SK-N-SH treated with all-trans-retinoic acid at 6 μM for 48 hours (cell line): ENCODE measurements at regions not wholly inside any gene's neighbourhood (a gene's known extent, or its start where the extent isn't known, plus 50 kb on each side); places are given as distances from the start of the nearest gene placed in this dataset.

Source experiments
- ATAC-seq: fragments of 200-7000 bp; cut with Tn5 transposase; 3 replicates; pipeline ENCODE4 v1.9.1; 2020; ENCODE audit warnings: mild to moderate bottlenecking, moderate library complexity
- ARNTL ChIP-seq: fragments of 450-650 bp; formaldehyde crosslinking; IDR thresholded peaks from 2 replicates; pipeline ENCODE4 v1.5.0; 2020; ENCODE audit warnings: low read depth, mild to moderate bottlenecking, moderate library complexity, borderline replicate concordance
- BACH2 ChIP-seq: fragments of 250-450 bp; sonication (Bioruptor Pico); IDR thresholded peaks from 2 replicates; pipeline ENCODE4 v1.9.0; 2021; ENCODE audit warnings: mild to moderate bottlenecking, borderline replicate concordance
- CREB5 ChIP-seq: fragments of 250-450 bp; sonication (Bioruptor Pico); IDR thresholded peaks from 2 replicates; pipeline ENCODE4 v1.5.1; 2020; ENCODE audit warnings: low read depth, mild to moderate bottlenecking, moderate library complexity
- CSRNP3 ChIP-seq: fragments of 250-450 bp; sonication (Bioruptor Pico); IDR thresholded peaks from 2 replicates; pipeline ENCODE4 v1.5.1; 2021; ENCODE audit warnings: mild to moderate bottlenecking, moderate library complexity
- ESRRG ChIP-seq: fragments of 250-450 bp; sonication (Bioruptor Pico); IDR thresholded peaks from 2 replicates; pipeline ENCODE4 v1.6.1; 2021; ENCODE audit warnings: mild to moderate bottlenecking
- GLIS3 ChIP-seq: fragments of 250-450 bp; sonication (Bioruptor Pico); IDR thresholded peaks from 2 replicates; pipeline ENCODE4 v1.5.0; 2020; ENCODE audit warnings: mild to moderate bottlenecking, moderate library complexity
- ISL1 ChIP-seq: fragments of 250-450 bp; sonication (Bioruptor Pico); IDR thresholded peaks from 2 replicates; pipeline ENCODE4 v2.1.2; 2022; ENCODE audit warnings: mild to moderate bottlenecking, moderate library complexity
- OSR1 ChIP-seq: fragments of 250-450 bp; sonication (Bioruptor Pico); IDR thresholded peaks from 2 replicates; pipeline ENCODE4 v1.8.0; 2022; ENCODE audit warnings: moderate library complexity, mild to moderate bottlenecking, inconsistent platforms
- PATZ1 ChIP-seq: fragments of 250-450 bp; sonication (Bioruptor Pico); IDR thresholded peaks from 2 replicates; pipeline ENCODE4 v1.8.0; 2020; ENCODE audit warnings: mild to moderate bottlenecking, moderate library complexity, borderline replicate concordance
- POU6F1 ChIP-seq: fragments of 250-450 bp; sonication (Bioruptor Pico); IDR thresholded peaks from 2 replicates; pipeline ENCODE4 v1.8.0; 2021; ENCODE audit warnings: low read depth, mild to moderate bottlenecking, moderate library complexity, borderline replicate concordance
- PPARA ChIP-seq: fragments of 250-450 bp; sonication (Bioruptor Pico); IDR thresholded peaks from 2 replicates; pipeline ENCODE4 v1.5.0; 2020; ENCODE audit warnings: mild to moderate bottlenecking, borderline replicate concordance
- RARB ChIP-seq: fragments of 250-450 bp; sonication (Bioruptor Pico); IDR thresholded peaks from 2 replicates; pipeline ENCODE4 v1.8.0; 2021; ENCODE audit warnings: mild to moderate bottlenecking, moderate library complexity
- SNAI2 ChIP-seq: fragments of 250-450 bp; sonication (Bioruptor Pico); IDR thresholded peaks from 2 replicates; pipeline ENCODE4 v1.5.0; 2020; ENCODE audit warnings: mild to moderate bottlenecking, moderate library complexity
- TCF4 ChIP-seq: fragments of 250-450 bp; sonication (Bioruptor Pico); IDR thresholded peaks from 2 replicates; pipeline ENCODE4 v1.8.0; 2021; ENCODE audit warnings: mild to moderate bottlenecking, moderate library complexity, borderline replicate concordance
- TOX ChIP-seq: fragments of 250-450 bp; sonication (Bioruptor Pico); IDR thresholded peaks from 2 replicates; pipeline ENCODE4 v1.8.0; 2021; ENCODE audit warnings: mild to moderate bottlenecking, moderate library complexity, borderline replicate concordance
- TSHZ2 ChIP-seq: fragments of 250-450 bp; sonication (Bioruptor Pico); IDR thresholded peaks from 2 replicates; pipeline ENCODE4 v1.5.0; 2020; ENCODE audit warnings: mild to moderate bottlenecking, moderate library complexity
- ZC3H10 ChIP-seq: fragments of 250-450 bp; sonication (Bioruptor Pico); IDR thresholded peaks from 2 replicates; pipeline ENCODE4 v1.5.1; 2021; ENCODE audit warnings: mild to moderate bottlenecking, moderate library complexity
- ZFP3 ChIP-seq: fragments of 250-450 bp; sonication (Bioruptor Pico); IDR thresholded peaks from 2 replicates; pipeline ENCODE4 v1.5.0; 2020; ENCODE audit warnings: mild to moderate bottlenecking, moderate library complexity
- ZFP30 ChIP-seq: fragments of 450-650 bp; formaldehyde crosslinking; IDR thresholded peaks from 2 replicates; pipeline ENCODE4 v1.5.0; 2022; ENCODE audit warnings: mild to moderate bottlenecking, moderate library complexity
- ZNF565 ChIP-seq: fragments of 450-650 bp; formaldehyde crosslinking; conservative IDR thresholded peaks from 2 replicates; pipeline ENCODE4 v1.5.0; 2020; ENCODE audit warnings: low read depth, mild to moderate bottlenecking, moderate library complexity
- ZNF70 ChIP-seq: fragments of 450-650 bp; formaldehyde crosslinking; IDR thresholded peaks from 2 replicates; pipeline ENCODE4 v1.5.0; 2020; ENCODE audit warnings: mild to moderate bottlenecking, moderate library complexity
- ZNF8 ChIP-seq: fragments of 450-650 bp; formaldehyde crosslinking; IDR thresholded peaks from 2 replicates; pipeline ENCODE4 v1.5.0; 2020; ENCODE audit warnings: mild to moderate bottlenecking, moderate library complexity

- no peak for ATAC-seq
- no peak for TF ChIP-seq ARNTL
- TF ChIP-seq ZNF8, result no peak
- TF ChIP-seq ZNF565 (CRISPR knock-in tag), result no peak
- TF ChIP-seq TCF4 (CRISPR knock-in tag), result no peak
- TF ChIP-seq TOX, result no peak
- TF ChIP-seq PPARA (CRISPR knock-in tag), result no peak
- TF ChIP-seq BACH2, result no peak
- TF ChIP-seq PATZ1 (CRISPR knock-in tag), result no peak
- TF ChIP-seq CSRNP3 (CRISPR knock-in tag), result no peak
- TF ChIP-seq POU6F1 (CRISPR knock-in tag), result no peak
- TF ChIP-seq CREB5 (CRISPR knock-in tag), result no peak
- TF ChIP-seq ESRRG (CRISPR knock-in tag), result no peak
- no peak for TF ChIP-seq SNAI2
- no peak for TF ChIP-seq ZFP3 (CRISPR knock-in tag)
- no peak for TF ChIP-seq ISL1 (CRISPR knock-in tag)
- no peak for TF ChIP-seq RARB (CRISPR knock-in tag)
- no peak for TF ChIP-seq TSHZ2
- TF ChIP-seq ZFP30 (CRISPR knock-in tag), result no peak
- no peak for TF ChIP-seq ZNF70 (CRISPR knock-in tag)
- TF ChIP-seq, all 23 proteins: peak for 0
Observed at GRCh38 chr20:6611911-6612605, 155.4 kb upstream of the BMP2 start.

GRCh38 chr20:6606651-6607050 is 160.8 kb upstream of the BMP2 start:
- ATAC-seq, result no peak
- TF ChIP-seq ARNTL (no peak), OSR1 (no peak), PATZ1 (CRISPR knock-in tag) (no peak), CREB5 (CRISPR knock-in tag) (no peak), TOX (no peak), ZC3H10 (CRISPR knock-in tag) (no peak), ZNF565 (CRISPR knock-in tag) (no peak), GLIS3 (CRISPR knock-in tag) (no peak), BACH2 (no peak)
